ENCODE measurements at regions not wholly inside any gene's neighbourhood (a gene's known extent, or its start where the extent isn't known, plus 50 kb on each side); places are given as distances from the start of the nearest gene placed in this dataset.

DNA sequence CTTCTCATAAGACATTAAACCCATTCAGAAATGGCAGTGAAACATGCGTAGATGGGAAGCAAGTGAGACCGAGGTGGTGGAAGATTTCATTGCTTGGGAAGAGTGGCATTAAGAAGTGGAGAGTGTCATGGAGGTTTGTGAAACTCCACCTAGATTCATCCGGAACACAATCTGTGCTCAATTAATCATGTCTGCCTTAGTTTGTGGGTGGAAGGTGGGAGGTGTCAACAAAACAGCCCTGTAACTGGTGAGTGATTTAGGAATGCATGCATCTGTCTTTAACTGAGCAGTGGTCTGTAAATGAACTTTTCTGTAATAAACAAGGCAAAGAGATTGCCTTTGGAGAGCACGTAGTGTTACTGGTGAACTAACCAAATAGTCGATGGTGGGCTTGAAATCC is 113.7 kb downstream of the WNT5A start:
- no peaks in the 10 kb centered on the region for H3K4me1 ChIP-seq
- DNase-seq = no peak
- TF ChIP-seq, protein P1, sequence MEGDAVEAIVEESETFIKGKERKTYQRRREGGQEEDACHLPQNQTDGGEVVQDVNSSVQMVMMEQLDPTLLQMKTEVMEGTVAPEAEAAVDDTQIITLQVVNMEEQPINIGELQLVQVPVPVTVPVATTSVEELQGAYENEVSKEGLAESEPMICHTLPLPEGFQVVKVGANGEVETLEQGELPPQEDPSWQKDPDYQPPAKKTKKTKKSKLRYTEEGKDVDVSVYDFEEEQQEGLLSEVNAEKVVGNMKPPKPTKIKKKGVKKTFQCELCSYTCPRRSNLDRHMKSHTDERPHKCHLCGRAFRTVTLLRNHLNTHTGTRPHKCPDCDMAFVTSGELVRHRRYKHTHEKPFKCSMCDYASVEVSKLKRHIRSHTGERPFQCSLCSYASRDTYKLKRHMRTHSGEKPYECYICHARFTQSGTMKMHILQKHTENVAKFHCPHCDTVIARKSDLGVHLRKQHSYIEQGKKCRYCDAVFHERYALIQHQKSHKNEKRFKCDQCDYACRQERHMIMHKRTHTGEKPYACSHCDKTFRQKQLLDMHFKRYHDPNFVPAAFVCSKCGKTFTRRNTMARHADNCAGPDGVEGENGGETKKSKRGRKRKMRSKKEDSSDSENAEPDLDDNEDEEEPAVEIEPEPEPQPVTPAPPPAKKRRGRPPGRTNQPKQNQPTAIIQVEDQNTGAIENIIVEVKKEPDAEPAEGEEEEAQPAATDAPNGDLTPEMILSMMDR (IDR thresholded peaks at IDR 0.05; ENCODE audit: borderline replicate concordance) = no peak
- H3K27me3 ChIP-seq (ENCODE audit: low read depth) = peaks cover 11% of the 10 kb centered on the region
- H3K9me3 ChIP-seq (replicated peaks) = no peaks in the 10 kb centered on the region
- no peaks in the 10 kb centered on the region for H3K36me3 ChIP-seq
- intact Hi-C loops (cut with micrococcal nuclease) = no loop called here
- no peak overlapping the region for H3K4me3 ChIP-seq
- H3K27ac ChIP-seq (replicated peaks) = no peak overlapping the region

DNA sequence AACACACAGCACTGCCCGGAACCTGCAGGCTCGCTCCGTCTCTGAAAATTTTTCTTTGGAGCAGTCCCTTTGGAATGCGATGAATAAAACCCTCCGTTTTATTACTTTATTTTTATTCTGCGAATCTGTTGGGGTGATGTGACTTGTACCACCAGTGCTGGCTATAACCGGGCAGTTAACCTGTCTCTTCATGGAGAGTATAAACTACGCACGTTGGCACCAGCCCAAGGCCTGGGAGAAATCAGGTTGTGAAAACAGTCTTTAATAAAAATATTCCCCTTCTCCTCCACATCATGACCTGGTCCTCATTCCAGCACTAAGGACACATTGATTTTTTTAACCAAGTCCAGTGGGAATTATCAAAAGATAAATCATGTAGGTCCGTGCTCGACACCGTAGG is 116.8 kb downstream of the WNT5A start:
- no peak overlapping the region for H3K4me3 ChIP-seq
- H3K27me3 ChIP-seq (ENCODE audit: low read depth) = peaks cover 5% of the 10 kb centered on the region
- no peak for DNase-seq
- TF ChIP-seq, protein P1 (IDR thresholded peaks at IDR 0.05; ENCODE audit: borderline replicate concordance) = no peak
- H3K9me3 ChIP-seq (replicated peaks) = no peaks in the 10 kb centered on the region
- H3K36me3 ChIP-seq = no peaks in the 10 kb centered on the region
- intact Hi-C loops (cut with micrococcal nuclease) = no loop called here
- no peak overlapping the region for H3K27ac ChIP-seq (replicated peaks)
- H3K4me1 ChIP-seq = no peaks in the 10 kb centered on the region

DNA sequence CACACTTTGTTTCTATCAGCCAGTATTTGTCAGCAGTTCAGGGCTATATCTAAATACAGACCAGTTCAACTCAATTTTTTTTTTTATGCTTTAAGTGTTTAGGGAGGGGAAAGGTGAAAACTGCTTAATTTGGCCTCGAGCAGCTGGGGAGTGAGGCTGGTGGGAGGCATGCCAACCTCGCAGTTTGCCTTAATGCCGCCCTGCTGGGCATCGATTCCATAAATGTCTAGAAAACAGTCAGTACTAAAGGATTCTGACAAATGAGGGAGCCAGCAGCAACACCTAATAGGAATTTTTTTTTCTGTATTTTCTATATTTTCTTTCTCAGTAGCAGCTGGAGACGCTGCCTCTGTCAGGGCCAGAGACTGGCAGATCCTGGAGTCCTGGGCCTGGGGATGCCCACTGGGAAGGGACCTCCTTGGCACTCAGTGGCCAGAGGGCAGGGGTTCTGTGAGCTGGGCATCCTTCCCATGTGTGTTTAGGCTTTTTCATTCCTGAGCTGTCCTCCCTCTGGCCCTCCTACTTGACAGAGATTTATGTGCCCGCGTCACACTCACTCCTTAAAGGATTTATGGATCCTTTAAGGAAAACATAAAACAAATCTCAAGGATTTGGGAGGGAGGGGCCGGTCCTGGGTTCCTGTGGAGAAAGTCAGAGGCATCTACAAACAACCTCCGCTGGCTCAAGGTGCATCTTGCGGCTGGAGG is 117.8 kb downstream of the WNT5A start:
- no peaks in the 10 kb centered on the region for H3K4me1 ChIP-seq
- no peaks in the 10 kb centered on the region for H3K36me3 ChIP-seq
- H3K27me3 ChIP-seq (ENCODE audit: low read depth) = peaks cover 5% of the 10 kb centered on the region
- intact Hi-C loops (cut with micrococcal nuclease) = no loop called here
- H3K9me3 ChIP-seq (replicated peaks) = no peaks in the 10 kb centered on the region
- no peak overlapping the region for H3K27ac ChIP-seq (replicated peaks)
- H3K4me3 ChIP-seq = no peak overlapping the region
- DNase-seq = no peak
- TF ChIP-seq, protein P1 (IDR thresholded peaks at IDR 0.05; ENCODE audit: borderline replicate concordance) = no peak

DNA sequence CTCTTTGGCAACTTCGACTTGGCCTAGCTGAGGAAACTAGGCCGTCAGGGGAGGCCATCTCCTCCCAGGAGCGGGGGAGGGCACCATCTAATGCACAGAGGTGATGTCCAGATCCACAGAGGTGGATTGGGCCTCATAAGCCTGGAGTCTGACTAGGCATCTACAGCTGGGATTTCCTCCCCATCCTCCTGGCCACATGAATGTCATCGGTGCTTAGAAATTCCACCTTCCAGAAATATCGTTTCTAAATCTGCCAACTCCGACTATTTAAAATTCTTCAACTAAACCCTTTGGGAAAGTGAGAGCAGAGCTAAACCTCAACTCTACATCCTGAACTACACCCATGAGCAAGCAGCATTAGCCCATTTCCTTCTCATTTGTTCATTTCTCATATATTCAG is 118.7 kb downstream of the WNT5A start:
- peaks cover 5% of the 10 kb centered on the region for H3K27me3 ChIP-seq (ENCODE audit: low read depth)
- intact Hi-C loops (cut with micrococcal nuclease) = no loop called here
- no peaks in the 10 kb centered on the region for H3K9me3 ChIP-seq (replicated peaks)
- no peaks in the 10 kb centered on the region for H3K36me3 ChIP-seq
- TF ChIP-seq, protein P1 (IDR thresholded peaks at IDR 0.05; ENCODE audit: borderline replicate concordance) = no peak
- H3K27ac ChIP-seq (replicated peaks) = no peak overlapping the region
- no peaks in the 10 kb centered on the region for H3K4me1 ChIP-seq
- no peak overlapping the region for H3K4me3 ChIP-seq
- no peak for DNase-seq

DNA sequence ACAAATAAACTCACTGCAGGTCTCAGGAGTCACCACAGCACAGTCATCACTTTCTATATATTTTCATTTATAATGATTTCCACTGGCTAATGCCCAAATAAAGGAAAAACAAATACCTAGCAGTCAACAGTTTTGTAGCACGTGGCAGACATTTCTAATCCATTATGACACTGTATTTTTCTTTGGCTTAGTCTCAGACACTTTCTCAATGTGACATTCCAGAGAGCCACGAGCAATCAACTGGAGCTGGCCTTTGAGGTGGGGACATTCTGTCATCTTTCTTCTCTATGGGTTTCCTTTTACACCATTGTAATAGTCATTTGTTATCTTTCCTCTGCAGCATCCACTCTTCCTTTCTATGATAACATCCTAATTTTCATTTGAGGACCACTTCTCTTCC is 119.7 kb downstream of the WNT5A start:
- intact Hi-C loops (cut with micrococcal nuclease) = no loop called here
- Histone ChIP-seq H3K36me3 (no peaks in the 10 kb centered on the region), H3K9me3 (replicated peaks) (no peaks in the 10 kb centered on the region), H3K4me3 (no peak overlapping the region), H3K27me3 (ENCODE audit: low read depth) (peaks cover 8% of the 10 kb centered on the region), H3K4me1 (no peaks in the 10 kb centered on the region), H3K27ac (replicated peaks) (no peak overlapping the region)
- no peak for DNase-seq
- TF ChIP-seq, protein P1 (IDR thresholded peaks at IDR 0.05; ENCODE audit: borderline replicate concordance) = no peak

Data from left ventricle myocardium inferior (tissue), 1 donor.